ENCODE measurements at regions not wholly inside any gene's neighbourhood (a gene's known extent, or its start where the extent isn't known, plus 50 kb on each side); places are given as distances from the start of the nearest gene placed in this dataset.
"Not testable (repeated sequence)": the region's sequence is repeated elsewhere in the genome, so short reads cannot be mapped to it uniquely, and the experiment has no call there.

DNA sequence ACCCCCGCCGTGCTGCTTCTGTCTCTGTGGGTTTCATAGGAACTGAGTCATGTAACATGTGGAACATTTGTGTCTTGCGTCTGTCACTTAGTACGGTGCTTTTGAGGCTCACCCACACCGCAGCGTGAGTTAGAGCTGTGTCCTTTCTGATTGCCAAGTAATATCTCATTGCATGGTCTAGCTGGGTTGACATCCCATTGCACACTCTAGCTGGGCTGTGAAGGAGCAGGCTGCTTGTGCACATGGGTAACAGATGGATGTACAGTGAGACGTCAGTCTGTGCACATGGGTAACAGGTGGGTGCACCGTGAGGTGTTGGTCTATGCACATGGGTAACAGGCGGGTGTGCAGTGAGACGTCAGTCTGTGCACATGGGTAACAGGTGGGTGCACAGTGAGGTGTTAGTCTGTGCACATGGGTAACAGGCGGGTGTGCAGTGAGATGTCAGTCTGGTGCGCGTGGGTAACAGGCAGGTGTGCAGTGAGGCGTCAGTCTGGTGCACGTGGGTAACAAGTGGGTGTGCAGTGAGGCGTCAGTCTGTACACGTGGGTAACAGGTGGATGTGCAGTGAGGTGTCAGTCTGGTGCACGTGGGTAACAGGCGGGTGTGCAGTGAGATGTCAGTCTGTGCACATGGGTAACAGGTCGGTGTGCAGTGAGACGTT, 58.5 kb upstream of the METTL9 start:
- not testable (repeated sequence) for DNase-seq (ENCODE audit: low read depth); H3K4me3 ChIP-seq (ENCODE audit: low read depth, low read length)

GRCh38 chr16:21541611-21542051, 57.7 kb upstream of the METTL9 start:
- DNase-seq (ENCODE audit: low read depth); H3K4me3 ChIP-seq (ENCODE audit: low read depth, low read length): not testable (repeated sequence)

DNA sequence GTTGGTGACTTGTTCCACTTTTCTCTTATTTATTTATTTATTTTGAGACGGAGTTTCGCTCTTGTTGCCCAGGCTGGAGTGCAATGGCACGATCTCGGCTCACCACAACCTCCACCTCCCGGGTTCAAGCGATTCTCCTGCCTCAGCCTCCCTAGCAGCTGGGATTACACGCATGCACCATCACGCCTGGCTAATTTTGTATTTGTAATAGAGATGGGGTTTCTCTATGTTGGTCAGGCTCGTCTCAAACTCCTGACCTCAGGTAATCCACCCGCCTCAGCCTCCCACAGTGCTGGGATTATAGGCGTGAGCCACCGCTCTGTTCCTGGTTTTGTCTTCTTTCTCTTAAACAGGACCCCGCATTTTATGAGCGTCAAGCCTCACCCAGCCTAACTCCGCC, 57.3 kb upstream of the METTL9 start:
- H3K4me3 ChIP-seq (ENCODE audit: low read depth, low read length); DNase-seq (ENCODE audit: low read depth): not testable (repeated sequence)

DNA sequence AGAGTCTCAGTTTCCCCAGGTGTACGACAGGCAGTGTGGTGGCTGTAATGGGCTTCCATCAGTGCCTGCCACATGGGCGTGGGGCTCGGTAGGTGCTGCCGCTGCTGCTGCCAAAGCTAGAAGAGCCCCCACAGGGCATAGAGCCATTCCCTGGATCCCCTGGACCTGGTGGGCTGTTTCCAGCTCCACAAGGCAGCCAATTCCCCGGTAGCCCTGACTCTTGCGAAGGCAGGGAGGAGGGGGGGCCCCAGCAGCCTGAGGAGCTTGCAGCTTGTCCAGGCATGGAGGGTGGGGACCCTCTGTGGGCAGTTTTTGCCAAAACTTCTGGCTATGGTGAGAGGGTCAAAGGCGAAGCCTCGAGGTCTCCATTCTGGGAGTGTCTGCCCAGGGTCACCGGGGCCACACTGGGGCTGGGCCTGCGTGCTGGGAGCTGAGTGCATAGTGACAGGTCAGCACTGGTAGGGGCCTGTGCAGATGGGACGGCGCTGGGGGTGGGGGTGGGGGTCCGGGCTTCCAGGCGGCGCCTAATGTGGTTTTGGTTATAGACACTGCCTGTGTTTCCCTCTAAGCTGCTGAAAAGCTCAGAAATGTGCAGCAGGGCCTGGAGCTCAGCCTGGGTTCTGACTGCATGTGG, 56.8 kb upstream of the METTL9 start:
- not testable (repeated sequence) for DNase-seq (ENCODE audit: low read depth); H3K4me3 ChIP-seq (ENCODE audit: low read depth, low read length)

DNA sequence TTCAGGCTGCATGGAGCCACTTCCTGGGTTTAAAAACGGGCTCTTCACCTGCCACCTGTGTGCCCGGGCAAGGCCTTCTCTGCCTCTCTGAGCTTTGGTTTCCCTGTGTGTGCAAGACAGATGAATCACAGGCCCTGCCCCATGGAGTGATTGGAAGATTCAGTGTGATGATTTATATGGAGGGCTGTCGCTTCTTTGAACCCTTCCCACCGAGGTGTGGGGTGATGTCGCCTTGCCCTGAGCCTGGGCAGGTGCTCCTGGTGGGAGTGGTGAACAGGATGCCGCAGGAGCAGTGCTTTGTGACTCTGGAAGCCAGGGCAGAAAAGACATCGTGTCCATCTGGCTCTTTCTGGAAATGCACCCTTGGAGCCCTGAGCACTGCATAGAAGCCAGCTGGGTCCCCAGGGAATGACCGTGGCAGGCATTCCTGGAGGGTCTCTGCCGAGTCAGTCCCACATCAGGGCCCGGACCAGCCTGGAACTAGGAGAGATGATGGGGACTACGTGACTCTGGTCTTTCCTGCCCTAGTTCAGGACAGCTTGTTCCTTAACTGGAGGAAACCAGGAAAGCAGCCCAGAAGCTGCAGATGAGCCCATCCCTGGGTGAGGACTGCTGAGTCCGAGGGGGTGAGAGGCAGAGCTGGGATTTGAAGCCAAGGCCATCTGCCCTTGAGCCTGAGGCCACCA, 56.1 kb upstream of the METTL9 start:
- H3K4me3 ChIP-seq (ENCODE audit: low read depth, low read length); DNase-seq (ENCODE audit: low read depth): not testable (repeated sequence)

- not testable (repeated sequence) for DNase-seq (ENCODE audit: low read depth); H3K4me3 ChIP-seq (ENCODE audit: low read depth, low read length)
Measured at GRCh38 chr16:21545664-21546326, 53.6 kb upstream of the METTL9 start.

DNA sequence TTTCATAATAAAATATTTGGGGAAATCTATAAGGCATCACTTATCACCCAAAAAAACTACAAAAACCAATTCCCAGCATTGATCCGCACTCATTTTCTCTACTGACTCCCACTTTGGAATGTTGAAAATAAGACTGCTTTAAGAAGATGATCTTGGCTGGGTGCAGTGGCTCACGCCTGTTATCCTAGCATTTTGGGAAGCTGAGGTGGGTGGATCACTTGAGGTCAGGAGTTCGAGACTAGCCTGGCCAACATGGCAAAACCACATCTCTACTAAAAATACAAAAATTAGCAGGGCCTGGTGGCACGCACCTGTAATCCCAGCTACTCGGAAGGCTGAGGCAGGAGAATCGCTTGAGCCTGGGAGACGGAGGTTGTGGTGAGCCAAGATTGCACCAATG, 50.0 kb upstream of the METTL9 start:
- H3K4me3 ChIP-seq (ENCODE audit: low read depth, low read length); DNase-seq (ENCODE audit: low read depth): not testable (repeated sequence)
